Endodermal cell (in vitro differentiated cells): ENCODE measurements at regions not wholly inside any gene's neighbourhood (a gene's known extent, or its start where the extent isn't known, plus 50 kb on each side); places are given as distances from the start of the nearest gene placed in this dataset.

Experiments used
- DNase-seq: peaks from one replicate; pipeline ENCODE4 v3.0.0-alpha.2; 2017
- H3K27ac ChIP-seq: 2 replicates; pipeline ENCODE4 v1.5.1; 2013; ENCODE audit warnings: mild to moderate bottlenecking, low read depth, low read length, moderate library complexity
- H3K27me3 ChIP-seq: 2 replicates; pipeline ENCODE4 v1.6.1; 2013; ENCODE audit warnings: mild to moderate bottlenecking, low read length, moderate library complexity; ENCODE audit not compliant: insufficient read depth, control insufficient read depth, poor library complexity, severe bottlenecking
- H3K36me3 ChIP-seq: 2 replicates; pipeline ENCODE4 v1.7.0; 2013; ENCODE audit warnings: mild to moderate bottlenecking, low read length, moderate library complexity; ENCODE audit not compliant: control insufficient read depth, insufficient read depth
- H3K4me1 ChIP-seq: one replicate; pipeline ENCODE4 v1.7.0; 2013; ENCODE audit warnings: low read length; ENCODE audit not compliant: control insufficient read depth, insufficient read depth
- H3K4me3 ChIP-seq: 2 replicates; pipeline ENCODE4 v1.5.1; 2013; ENCODE audit warnings: mild to moderate bottlenecking, low read length, moderate library complexity
- H3K9ac ChIP-seq: 2 replicates; pipeline ENCODE4 v1.6.1; 2013; ENCODE audit warnings: mild to moderate bottlenecking, low read length, moderate library complexity; ENCODE audit not compliant: poor library complexity, severe bottlenecking; ENCODE audit errors: extremely low read depth
- H3K9me3 ChIP-seq: 2 replicates; pipeline ENCODE4 v1.6.1; 2013; ENCODE audit warnings: mild to moderate bottlenecking, low read length, moderate library complexity; ENCODE audit not compliant: control insufficient read depth
- H3K27ac Mint-ChIP-seq: 2 replicates; pipeline ENCODE4 v1.8.0; 2020; ENCODE audit warnings: mixed read lengths
- H3K27me3 Mint-ChIP-seq: 2 replicates; pipeline ENCODE4 v1.8.0; 2021; ENCODE audit warnings: mild to moderate bottlenecking, mixed read lengths; ENCODE audit not compliant: insufficient read depth
- H3K36me3 Mint-ChIP-seq: 2 replicates; pipeline ENCODE4 v1.8.0; 2020; ENCODE audit warnings: low read depth, mixed read lengths
- H3K4me1 Mint-ChIP-seq: 2 replicates; pipeline ENCODE4 v1.8.0; 2020; ENCODE audit warnings: mixed read lengths
- H3K4me3 Mint-ChIP-seq: 2 replicates; pipeline ENCODE4 v1.8.0; 2020; ENCODE audit warnings: mild to moderate bottlenecking, moderate library complexity, mixed read lengths
- H3K9me3 Mint-ChIP-seq: 2 replicates; pipeline ENCODE4 v1.8.0; 2020; ENCODE audit warnings: mild to moderate bottlenecking, mixed read lengths
- CTCF ChIP-seq: fragments of 200-600 bp; sonication (generic); conservative IDR thresholded peaks from 2 replicates; pipeline ENCODE4 v1.5.0; 2021; ENCODE audit warnings: antibody characterized with exemption, mild to moderate bottlenecking
- WGBS, 2 experiments: methylation state at CpG; one replicate each; pipeline versions ENCODE4 v1.1.5 to v1.1.7; 2013; ENCODE audit warnings: missing lambda C conversion rate in 2 of 2, mixed read lengths in 1 of 2; ENCODE audit not compliant: insufficient coverage in 1 of 2, insufficient read length in 1 of 2; 5-methylcytosine and 5-hydroxymethylcytosine counted together

DNA sequence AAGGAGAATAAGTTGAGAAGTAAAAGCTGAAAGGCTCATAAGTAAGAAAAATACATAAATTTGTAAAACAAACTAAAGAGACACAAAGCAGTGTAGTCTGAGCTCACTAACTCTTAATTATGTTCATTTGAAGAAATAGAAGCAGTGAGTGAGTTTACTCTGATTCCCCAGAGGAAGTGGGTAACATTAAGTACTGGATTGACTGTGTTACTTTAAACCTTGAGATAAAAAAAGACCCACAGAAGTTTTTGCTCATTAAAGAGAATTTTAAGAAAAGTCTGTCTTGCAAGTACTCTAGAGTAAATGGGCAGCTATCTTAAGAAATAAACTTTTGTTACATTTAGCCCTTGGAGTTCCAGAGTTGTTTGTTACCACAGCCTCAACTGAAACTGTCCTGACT lies 2466.9 kb downstream of the PCDH7 start:
- no peak for TF ChIP-seq CTCF
- Histone ChIP-seq H3K27me3 (no peaks in the 10 kb centered on the region), H3K9ac (no peak overlapping the region), H3K27ac (no peak overlapping the region), H3K36me3 (no peaks in the 10 kb centered on the region), H3K4me3 (no peak overlapping the region), H3K9me3 (no peaks in the 10 kb centered on the region), H3K4me1 (no peaks in the 10 kb centered on the region)
- DNase-seq, result no peak
- Mint-ChIP-seq H3K9me3 (no peaks in the 10 kb centered on the region), H3K36me3 (no peaks in the 10 kb centered on the region), H3K4me1 (no peaks in the 10 kb centered on the region), H3K27me3 (no peaks in the 10 kb centered on the region), H3K27ac (no peak overlapping the region), H3K4me3 (no peak overlapping the region)

DNA sequence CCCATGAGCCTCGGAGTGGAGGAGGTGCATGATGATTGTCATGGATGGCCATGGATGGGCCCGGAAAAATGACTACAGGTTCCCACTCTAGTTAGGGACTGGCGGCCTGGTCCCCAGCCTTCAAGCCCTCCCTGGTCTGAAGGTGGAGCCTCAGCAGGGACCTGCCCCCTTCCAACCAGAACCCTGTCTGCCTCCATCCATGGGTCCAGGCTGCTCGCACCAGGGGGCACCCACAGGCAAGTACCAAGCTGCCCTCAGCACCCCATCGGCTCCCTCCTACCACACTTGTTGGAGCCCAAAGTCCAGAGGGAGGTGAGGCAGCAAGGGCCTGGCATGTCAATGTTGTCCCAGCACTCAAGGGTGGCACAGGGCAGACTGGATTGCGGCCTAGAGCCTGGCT lies 2468.6 kb downstream of the PCDH7 start:
- H3K4me3 ChIP-seq, result no peak overlapping the region
- WGBS, 2 experiments, result 83 to 100% methylated on average over 1 to 6 of the region's 6 CpGs
- no peak for TF ChIP-seq CTCF
- H3K27me3 ChIP-seq, result no peaks in the 10 kb centered on the region
- Mint-ChIP-seq H3K4me1 (no peaks in the 10 kb centered on the region), H3K36me3 (no peaks in the 10 kb centered on the region), H3K27me3 (no peaks in the 10 kb centered on the region), H3K9me3 (no peaks in the 10 kb centered on the region), H3K27ac (no peak overlapping the region), H3K4me3 (no peak overlapping the region)
- H3K36me3 ChIP-seq, result no peaks in the 10 kb centered on the region
- no peak for DNase-seq
- no peaks in the 10 kb centered on the region for H3K9me3 ChIP-seq
- H3K27ac ChIP-seq, result no peak overlapping the region
- no peaks in the 10 kb centered on the region for H3K4me1 ChIP-seq
- no peak overlapping the region for H3K9ac ChIP-seq

- no peaks in the 10 kb centered on the region for H3K36me3 ChIP-seq
- no peaks in the 10 kb centered on the region for H3K27me3 ChIP-seq
- Mint-ChIP-seq H3K9me3 (no peaks in the 10 kb centered on the region), H3K4me1 (no peaks in the 10 kb centered on the region), H3K27ac (no peak overlapping the region), H3K4me3 (no peak overlapping the region), H3K36me3 (no peaks in the 10 kb centered on the region), H3K27me3 (no peaks in the 10 kb centered on the region)
- no peak overlapping the region for H3K9ac ChIP-seq
- no peaks in the 10 kb centered on the region for H3K4me1 ChIP-seq
- no peak for DNase-seq
- no peak overlapping the region for H3K27ac ChIP-seq
- H3K4me3 ChIP-seq, result no peak overlapping the region
- no peak for TF ChIP-seq CTCF
- H3K9me3 ChIP-seq, result no peaks in the 10 kb centered on the region
- 97% methylated on average over 1 of the region's 1 CpG; no CpG with 5 or more reads in 1 of the 2 experiments for WGBS, 2 experiments
Observed at GRCh38 chr4:33189169-33189568, 2469.0 kb downstream of the PCDH7 start.
